HL-60 (cell line): ENCODE measurements at regions not wholly inside any gene's neighbourhood (a gene's known extent, or its start where the extent isn't known, plus 50 kb on each side); places are given as distances from the start of the nearest gene placed in this dataset.

Experiments
- GABPA ChIP-seq: IDR thresholded peaks from 2 replicates; pipeline ENCODE4 v1.6.1; 2012; ENCODE audit warnings: low read depth
- POLR2AphosphoS5 ChIP-seq: IDR thresholded peaks from 2 replicates; pipeline ENCODE4 v1.6.1; 2012; ENCODE audit warnings: low read depth
- TF ChIP-seq, protein P1 (sequence below): IDR thresholded peaks from one replicate; pipeline ENCODE4 v1.5.1; 2011; ENCODE audit warnings: low read length, control low read depth, inconsistent platforms; ENCODE audit not compliant: insufficient read depth
- TF ChIP-seq, protein P2 (sequence below): IDR thresholded peaks from 2 replicates; pipeline ENCODE4 v1.6.1; 2012; ENCODE audit warnings: low read depth; ENCODE audit not compliant: insufficient replicate concordance

DNA sequence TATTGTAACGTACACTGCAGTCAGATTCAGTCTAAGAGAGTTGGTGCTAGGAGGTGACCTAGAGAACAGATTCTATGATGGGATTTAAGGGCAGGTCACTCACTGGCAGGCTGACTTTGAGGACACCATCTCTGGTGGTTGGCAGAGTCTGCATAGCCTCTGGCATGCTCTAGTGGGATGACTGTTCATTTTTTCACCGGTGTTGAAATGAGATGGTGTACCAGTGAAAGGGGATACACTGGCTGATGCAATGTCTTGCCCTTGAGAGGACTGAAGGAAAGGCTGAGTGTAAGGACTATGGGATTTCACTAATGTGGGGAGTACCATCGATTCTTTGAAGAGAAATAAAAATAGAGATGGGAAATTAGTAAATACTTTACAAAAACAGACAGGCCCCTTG is 186.9 kb upstream of the PIEZO2 start:
- TF ChIP-seq, protein P1, sequence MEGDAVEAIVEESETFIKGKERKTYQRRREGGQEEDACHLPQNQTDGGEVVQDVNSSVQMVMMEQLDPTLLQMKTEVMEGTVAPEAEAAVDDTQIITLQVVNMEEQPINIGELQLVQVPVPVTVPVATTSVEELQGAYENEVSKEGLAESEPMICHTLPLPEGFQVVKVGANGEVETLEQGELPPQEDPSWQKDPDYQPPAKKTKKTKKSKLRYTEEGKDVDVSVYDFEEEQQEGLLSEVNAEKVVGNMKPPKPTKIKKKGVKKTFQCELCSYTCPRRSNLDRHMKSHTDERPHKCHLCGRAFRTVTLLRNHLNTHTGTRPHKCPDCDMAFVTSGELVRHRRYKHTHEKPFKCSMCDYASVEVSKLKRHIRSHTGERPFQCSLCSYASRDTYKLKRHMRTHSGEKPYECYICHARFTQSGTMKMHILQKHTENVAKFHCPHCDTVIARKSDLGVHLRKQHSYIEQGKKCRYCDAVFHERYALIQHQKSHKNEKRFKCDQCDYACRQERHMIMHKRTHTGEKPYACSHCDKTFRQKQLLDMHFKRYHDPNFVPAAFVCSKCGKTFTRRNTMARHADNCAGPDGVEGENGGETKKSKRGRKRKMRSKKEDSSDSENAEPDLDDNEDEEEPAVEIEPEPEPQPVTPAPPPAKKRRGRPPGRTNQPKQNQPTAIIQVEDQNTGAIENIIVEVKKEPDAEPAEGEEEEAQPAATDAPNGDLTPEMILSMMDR = no peak
- TF ChIP-seq GABPA (no peak), POLR2AphosphoS5 (no peak)
- TF ChIP-seq, protein P2, sequence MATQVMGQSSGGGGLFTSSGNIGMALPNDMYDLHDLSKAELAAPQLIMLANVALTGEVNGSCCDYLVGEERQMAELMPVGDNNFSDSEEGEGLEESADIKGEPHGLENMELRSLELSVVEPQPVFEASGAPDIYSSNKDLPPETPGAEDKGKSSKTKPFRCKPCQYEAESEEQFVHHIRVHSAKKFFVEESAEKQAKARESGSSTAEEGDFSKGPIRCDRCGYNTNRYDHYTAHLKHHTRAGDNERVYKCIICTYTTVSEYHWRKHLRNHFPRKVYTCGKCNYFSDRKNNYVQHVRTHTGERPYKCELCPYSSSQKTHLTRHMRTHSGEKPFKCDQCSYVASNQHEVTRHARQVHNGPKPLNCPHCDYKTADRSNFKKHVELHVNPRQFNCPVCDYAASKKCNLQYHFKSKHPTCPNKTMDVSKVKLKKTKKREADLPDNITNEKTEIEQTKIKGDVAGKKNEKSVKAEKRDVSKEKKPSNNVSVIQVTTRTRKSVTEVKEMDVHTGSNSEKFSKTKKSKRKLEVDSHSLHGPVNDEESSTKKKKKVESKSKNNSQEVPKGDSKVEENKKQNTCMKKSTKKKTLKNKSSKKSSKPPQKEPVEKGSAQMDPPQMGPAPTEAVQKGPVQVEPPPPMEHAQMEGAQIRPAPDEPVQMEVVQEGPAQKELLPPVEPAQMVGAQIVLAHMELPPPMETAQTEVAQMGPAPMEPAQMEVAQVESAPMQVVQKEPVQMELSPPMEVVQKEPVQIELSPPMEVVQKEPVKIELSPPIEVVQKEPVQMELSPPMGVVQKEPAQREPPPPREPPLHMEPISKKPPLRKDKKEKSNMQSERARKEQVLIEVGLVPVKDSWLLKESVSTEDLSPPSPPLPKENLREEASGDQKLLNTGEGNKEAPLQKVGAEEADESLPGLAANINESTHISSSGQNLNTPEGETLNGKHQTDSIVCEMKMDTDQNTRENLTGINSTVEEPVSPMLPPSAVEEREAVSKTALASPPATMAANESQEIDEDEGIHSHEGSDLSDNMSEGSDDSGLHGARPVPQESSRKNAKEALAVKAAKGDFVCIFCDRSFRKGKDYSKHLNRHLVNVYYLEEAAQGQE = no peak
